Rectal smooth muscle tissue (tissue), 1 donor: ENCODE measurements at regions not wholly inside any gene's neighbourhood (a gene's known extent, or its start where the extent isn't known, plus 50 kb on each side); places are given as distances from the start of the nearest gene placed in this dataset.

Source experiments
- H3K27ac ChIP-seq: one replicate; pipeline ENCODE4 v1.7.0; 2013; ENCODE audit warnings: low read depth, low read length, inconsistent platforms
- H3K27me3 ChIP-seq: one replicate; pipeline ENCODE4 v1.7.0; 2013; ENCODE audit warnings: low read length; ENCODE audit not compliant: control insufficient read depth, insufficient read depth
- H3K36me3 ChIP-seq: one replicate; pipeline ENCODE4 v1.7.0; 2013; ENCODE audit warnings: low read length; ENCODE audit not compliant: control insufficient read depth, insufficient read depth
- H3K4me1 ChIP-seq: one replicate; pipeline ENCODE4 v1.7.0; 2013; ENCODE audit warnings: low read length; ENCODE audit not compliant: control insufficient read depth, insufficient read depth
- H3K4me3 ChIP-seq: one replicate; pipeline ENCODE4 v1.7.0; 2013; ENCODE audit warnings: low read length
- H3K9ac ChIP-seq: one replicate; pipeline ENCODE4 v1.7.0; 2013; ENCODE audit warnings: low read length

GRCh38 chr11:16611401-16611921 lies 127.0 kb upstream of the C11orf58 start:
- H3K27me3 ChIP-seq, result peaks cover 41% of the 10 kb centered on the region
- H3K9ac ChIP-seq, result no peak overlapping the region
- H3K27ac ChIP-seq, result no peak overlapping the region
- no peaks in the 10 kb centered on the region for H3K4me1 ChIP-seq
- no peaks in the 10 kb centered on the region for H3K36me3 ChIP-seq
- H3K4me3 ChIP-seq, result no peak overlapping the region

DNA sequence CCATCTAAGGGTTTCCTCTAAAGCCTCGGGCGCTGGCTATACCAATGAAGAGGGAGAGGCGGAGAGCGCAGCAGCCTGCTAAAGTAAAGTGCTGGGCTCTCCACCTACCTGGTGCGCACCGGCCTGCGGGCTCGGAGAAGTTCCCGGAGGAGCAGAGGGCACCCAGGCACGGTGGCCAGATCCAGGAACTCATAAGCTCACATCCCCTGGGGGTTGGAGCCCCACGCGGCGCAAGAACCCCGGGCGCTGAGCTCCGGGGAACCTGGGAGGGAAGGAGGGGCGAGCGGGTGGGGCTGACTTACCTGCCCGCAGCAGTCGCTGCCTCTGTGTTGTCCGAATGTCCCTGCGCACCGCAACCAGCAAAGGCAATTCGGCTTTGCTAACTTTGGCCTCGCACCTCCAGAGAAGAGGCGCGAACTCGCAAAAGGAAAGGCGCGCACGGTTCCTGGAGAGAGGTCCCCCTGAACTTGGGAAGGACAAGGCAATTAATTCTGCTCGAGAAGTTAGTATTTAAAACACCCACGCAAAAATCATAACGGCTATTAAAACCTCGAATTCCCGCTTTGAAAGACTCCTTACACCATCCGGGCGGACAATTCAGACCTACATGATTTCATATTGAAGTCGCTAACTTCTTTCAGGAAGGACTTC lies 127.6 kb upstream of the C11orf58 start:
- H3K4me3 ChIP-seq, result no peak overlapping the region
- no peaks in the 10 kb centered on the region for H3K4me1 ChIP-seq
- H3K9ac ChIP-seq, result no peak overlapping the region
- H3K36me3 ChIP-seq, result no peaks in the 10 kb centered on the region
- no peak overlapping the region for H3K27ac ChIP-seq
- H3K27me3 ChIP-seq, result peaks cover 43% of the 10 kb centered on the region

GRCh38 chr11:16610213-16610737 lies 128.2 kb upstream of the C11orf58 start:
- no peaks in the 10 kb centered on the region for H3K36me3 ChIP-seq
- H3K27me3 ChIP-seq, result peaks cover 47% of the 10 kb centered on the region
- no peak overlapping the region for H3K9ac ChIP-seq
- no peaks in the 10 kb centered on the region for H3K4me1 ChIP-seq
- H3K4me3 ChIP-seq, result no peak overlapping the region
- H3K27ac ChIP-seq, result no peak overlapping the region

- no peak overlapping the region for H3K27ac ChIP-seq
- H3K4me3 ChIP-seq, result no peak overlapping the region
- peaks cover 43% of the 10 kb centered on the region for H3K27me3 ChIP-seq
- H3K36me3 ChIP-seq, result no peaks in the 10 kb centered on the region
- H3K4me1 ChIP-seq, result no peaks in the 10 kb centered on the region
- H3K9ac ChIP-seq, result no peak overlapping the region
Measured at GRCh38 chr11:16609769-16610168, 128.7 kb upstream of the C11orf58 start.

DNA sequence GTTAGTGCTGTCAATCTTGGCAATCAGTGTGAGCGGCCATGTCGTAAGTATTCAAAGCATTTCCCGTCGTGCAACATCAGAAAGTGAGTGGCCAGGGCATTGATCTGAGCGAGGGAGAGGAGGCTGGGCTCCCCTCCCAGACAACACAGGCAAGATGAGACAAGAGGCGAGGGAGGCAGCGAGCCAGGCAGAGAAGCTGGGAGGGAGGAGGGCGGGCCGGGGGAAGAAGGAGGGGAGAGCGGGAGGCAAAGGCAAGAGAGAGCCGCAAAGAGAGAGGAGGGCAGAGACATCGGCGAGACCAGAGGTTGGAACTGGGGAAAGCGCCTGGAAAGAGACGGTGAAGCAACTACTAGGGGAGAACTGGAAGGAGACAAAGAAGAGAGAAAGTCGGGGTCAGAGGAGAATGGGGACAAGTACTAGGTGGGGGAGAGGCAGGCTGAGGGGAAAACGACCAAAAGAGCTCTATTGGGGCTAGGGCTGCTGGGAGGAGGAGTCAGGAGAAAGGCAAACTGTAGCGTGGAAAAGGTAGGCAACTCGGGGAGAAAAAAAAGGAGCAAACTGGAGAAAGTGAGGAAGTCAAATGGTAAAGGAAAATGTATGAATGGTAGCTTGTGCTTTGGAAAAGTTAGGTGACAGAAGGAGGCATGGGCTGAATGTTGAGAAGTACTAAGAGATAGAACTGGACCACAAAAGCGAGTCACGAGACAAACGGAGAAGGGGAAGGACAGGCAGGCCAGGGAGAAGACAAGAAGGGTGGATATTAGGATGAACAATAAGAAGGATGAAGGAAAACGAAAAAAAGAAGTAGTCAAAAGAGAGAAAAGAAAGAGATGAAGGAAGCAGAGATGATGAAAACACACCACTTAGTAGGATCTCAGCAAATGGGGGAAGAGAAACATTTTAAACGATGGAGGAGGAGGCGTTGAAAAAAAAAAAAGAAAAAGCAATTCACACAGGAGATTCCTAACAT lies 130.5 kb upstream of the C11orf58 start:
- no peaks in the 10 kb centered on the region for H3K4me1 ChIP-seq
- H3K36me3 ChIP-seq, result no peaks in the 10 kb centered on the region
- H3K9ac ChIP-seq, result no peak overlapping the region
- peaks cover 46% of the 10 kb centered on the region for H3K27me3 ChIP-seq
- no peak overlapping the region for H3K27ac ChIP-seq
- peak overlapping the region; percentile 51 for H3K4me3 ChIP-seq

- H3K27ac ChIP-seq, result no peak overlapping the region
- H3K4me1 ChIP-seq, result no peaks in the 10 kb centered on the region
- H3K4me3 ChIP-seq, result peak overlapping the region; percentile 51
- H3K9ac ChIP-seq, result no peak overlapping the region
- no peaks in the 10 kb centered on the region for H3K36me3 ChIP-seq
- peaks cover 41% of the 10 kb centered on the region for H3K27me3 ChIP-seq
Measured at GRCh38 chr11:16606784-16607674, 131.4 kb upstream of the C11orf58 start.

DNA sequence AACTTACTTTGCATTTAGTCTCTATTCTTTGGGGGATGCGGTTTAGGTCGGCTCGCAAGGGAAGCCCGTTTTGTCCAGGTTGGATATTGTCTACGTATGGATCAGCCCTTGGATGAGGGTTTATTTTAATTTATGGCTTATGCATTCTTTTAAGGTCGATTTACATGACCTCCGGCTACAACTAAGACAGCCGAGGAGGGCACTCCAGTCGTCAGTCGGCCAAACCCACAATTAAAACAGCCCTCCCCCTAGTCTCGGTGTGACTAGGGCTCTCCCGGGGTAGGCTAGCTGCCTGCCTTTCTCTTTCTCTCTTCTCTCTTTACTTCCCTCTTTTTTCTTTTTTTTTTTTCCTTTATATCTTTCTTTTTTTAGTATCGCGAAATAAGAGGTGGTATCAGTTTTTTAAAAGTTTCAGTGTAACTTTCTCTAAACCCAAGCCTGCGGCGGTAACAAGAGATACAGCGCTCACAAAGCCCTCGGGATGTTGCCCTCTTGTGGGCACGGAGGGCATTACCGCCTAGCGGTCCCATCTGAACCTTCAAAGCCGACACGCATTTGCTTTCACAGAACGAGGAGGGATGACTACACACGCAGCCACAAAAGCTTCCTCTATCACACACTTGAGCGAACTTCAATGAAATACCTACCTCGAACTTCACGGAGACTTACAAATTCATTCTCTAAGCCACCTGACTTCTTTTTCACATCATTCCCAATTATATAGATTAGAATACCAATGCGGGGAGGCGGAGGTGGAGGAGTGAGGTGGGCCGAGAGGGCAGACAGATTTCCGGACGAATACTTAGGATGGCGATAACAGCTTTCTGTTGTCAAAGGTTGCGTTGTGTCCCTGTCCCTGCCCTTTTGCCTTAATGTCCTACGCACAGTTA lies 132.3 kb upstream of the C11orf58 start:
- Histone ChIP-seq H3K36me3 (no peaks in the 10 kb centered on the region), H3K4me3 (peak overlapping the region; percentile 67), H3K4me1 (no peaks in the 10 kb centered on the region), H3K27me3 (peaks cover 37% of the 10 kb centered on the region), H3K27ac (no peak overlapping the region), H3K9ac (no peak overlapping the region)

GRCh38 chr11:16605389-16605893 lies 133.0 kb upstream of the C11orf58 start:
- Histone ChIP-seq H3K27ac (peak overlapping the region; percentile 17), H3K36me3 (no peaks in the 10 kb centered on the region), H3K4me1 (no peaks in the 10 kb centered on the region), H3K4me3 (peak overlapping the region; percentile 67), H3K9ac (peak overlapping the region; percentile 41), H3K27me3 (peaks cover 34% of the 10 kb centered on the region)

DNA sequence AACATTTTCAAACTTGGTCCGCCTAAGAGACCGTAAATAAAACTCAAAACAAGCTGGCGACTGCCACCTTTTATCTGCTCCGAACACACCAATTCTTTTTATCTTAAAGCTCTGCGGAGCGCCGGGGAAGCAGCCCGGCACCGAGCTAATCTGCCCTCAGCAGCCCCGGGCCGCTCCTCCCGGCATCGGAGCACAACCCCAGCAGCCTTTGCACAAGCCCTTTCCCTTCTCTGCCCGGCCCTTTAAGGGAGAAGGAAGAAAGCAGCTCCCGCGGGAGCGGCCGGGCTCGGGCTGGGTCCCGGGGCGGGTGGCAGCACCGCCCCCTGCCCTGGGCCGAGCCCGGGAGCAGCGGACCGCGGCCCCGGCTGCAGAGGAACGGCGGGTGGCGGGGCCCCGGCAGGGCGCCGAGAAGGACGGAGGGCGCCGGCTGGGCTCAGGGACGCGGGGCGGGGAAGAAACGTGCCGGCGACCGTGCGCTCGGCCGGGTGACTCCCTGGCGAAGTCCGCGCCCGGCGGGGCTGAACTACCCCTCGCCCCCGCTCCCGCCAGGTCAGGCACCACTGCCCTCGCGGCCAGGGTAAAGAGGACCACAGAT lies 133.6 kb upstream of the C11orf58 start:
- H3K4me3 ChIP-seq, result peak overlapping the region; percentile 67
- H3K4me1 ChIP-seq, result no peaks in the 10 kb centered on the region
- no peaks in the 10 kb centered on the region for H3K36me3 ChIP-seq
- H3K27me3 ChIP-seq, result peaks cover 30% of the 10 kb centered on the region
- peak overlapping the region; percentile 38 for H3K27ac ChIP-seq
- H3K9ac ChIP-seq, result peak overlapping the region; percentile 41

DNA sequence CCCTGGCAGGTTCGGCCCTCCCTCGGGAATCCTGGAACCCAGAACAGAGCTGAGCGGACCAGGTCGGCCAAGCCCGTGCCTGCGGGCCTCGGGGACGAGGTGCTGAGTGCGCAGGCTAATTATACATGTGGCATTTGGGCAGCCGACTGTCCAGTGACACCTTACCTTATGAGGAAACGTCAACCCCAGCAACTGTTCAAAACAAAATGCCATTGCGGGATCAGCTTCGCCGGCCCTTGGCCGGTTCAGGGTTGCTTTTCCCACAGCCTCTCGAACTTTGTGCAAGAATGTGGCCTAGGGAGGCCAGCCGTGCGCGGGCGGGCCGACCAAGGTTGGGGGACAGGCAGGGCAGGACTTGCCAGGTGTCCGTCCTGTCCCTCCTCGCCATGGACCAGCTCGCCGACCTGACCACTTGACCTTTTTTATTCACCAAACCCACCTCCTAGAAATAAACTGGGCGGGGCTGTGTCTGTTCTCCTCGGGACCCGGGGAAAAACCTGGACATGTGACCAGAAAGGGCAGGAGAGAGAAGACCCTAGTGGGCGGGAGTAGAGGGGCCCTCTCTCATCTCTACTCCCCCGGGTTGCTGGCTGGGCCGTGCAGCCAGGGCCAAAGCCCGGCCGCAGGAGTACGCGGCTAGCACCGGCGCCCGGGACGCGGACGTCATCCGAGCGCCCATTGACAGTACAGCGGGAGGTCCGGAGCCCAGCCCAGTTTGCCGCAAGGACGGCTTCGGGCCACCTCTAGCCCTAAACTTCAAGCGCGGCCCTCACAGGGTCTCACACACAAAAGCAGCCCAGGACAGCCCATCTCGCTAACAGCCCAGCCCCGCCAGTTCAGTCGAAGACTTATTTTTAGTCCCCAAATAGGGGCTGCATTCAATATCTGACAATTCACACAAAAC lies 134.3 kb upstream of the C11orf58 start:
- Histone ChIP-seq H3K27ac (peak overlapping the region; percentile 38), H3K4me1 (no peaks in the 10 kb centered on the region), H3K27me3 (peaks cover 27% of the 10 kb centered on the region), H3K36me3 (no peaks in the 10 kb centered on the region), H3K4me3 (peak overlapping the region; percentile 67), H3K9ac (peak overlapping the region; percentile 16)
